ENCODE measurements at regions not wholly inside any gene's neighbourhood (a gene's known extent, or its start where the extent isn't known, plus 50 kb on each side); places are given as distances from the start of the nearest gene placed in this dataset.

- no peak overlapping the region for H3K56ac ChIP-seq (ENCODE audit: low read length)
- H4K8ac ChIP-seq (ENCODE audit: low read depth, low read length) = no peak overlapping the region
- DNase-seq = peak; percentile 31
- no CpG with 5 or more reads among the region's 2 CpGs for WGBS (ENCODE audit: extremely low coverage, insufficient coverage, low lambda C conversion rate)
- no peak overlapping the region for H2BK120ac ChIP-seq (ENCODE audit: low read depth, low read length)
- no peak overlapping the region for H3K27ac ChIP-seq (ENCODE audit: low read depth, low read length)
- H3K79me2 ChIP-seq (ENCODE audit: control insufficient read depth, insufficient read depth, low read length) = no peaks in the 10 kb centered on the region
- no peaks in the 10 kb centered on the region for H3K79me1 ChIP-seq (ENCODE audit: low read length)
- no peak overlapping the region for H3K23ac ChIP-seq (ENCODE audit: low read length)
- no peak overlapping the region for H3K4me3 ChIP-seq (ENCODE audit: low read length)
- no peak overlapping the region for H3K4ac ChIP-seq (ENCODE audit: low read depth, low read length)
- H3K9ac ChIP-seq (ENCODE audit: low read length) = no peak overlapping the region
- H3K27me3 ChIP-seq (ENCODE audit: insufficient read depth, low read length, poor library complexity) = no peaks in the 10 kb centered on the region
- H2AK5ac ChIP-seq (ENCODE audit: low read length) = no peak overlapping the region
- no peak overlapping the region for H2BK5ac ChIP-seq (ENCODE audit: low read length)
- H4K5ac ChIP-seq (ENCODE audit: low read length) = no peak overlapping the region
- no peak overlapping the region for H2BK15ac ChIP-seq (replicated peaks; ENCODE audit: low read depth)
- H3K4me2 ChIP-seq (ENCODE audit: low read length) = no peak overlapping the region
- H3K18ac ChIP-seq (ENCODE audit: low read length) = no peak overlapping the region
- H3K4me1 ChIP-seq (ENCODE audit: control insufficient read depth, low read depth, low read length) = no peaks in the 10 kb centered on the region
- no peaks in the 10 kb centered on the region for H3K36me3 ChIP-seq (ENCODE audit: control insufficient read depth, insufficient read depth, low read length)
Measured at GRCh38 chr1:188599313-188599712, 1770.6 kb downstream of the PLA2G4A start.

DNA sequence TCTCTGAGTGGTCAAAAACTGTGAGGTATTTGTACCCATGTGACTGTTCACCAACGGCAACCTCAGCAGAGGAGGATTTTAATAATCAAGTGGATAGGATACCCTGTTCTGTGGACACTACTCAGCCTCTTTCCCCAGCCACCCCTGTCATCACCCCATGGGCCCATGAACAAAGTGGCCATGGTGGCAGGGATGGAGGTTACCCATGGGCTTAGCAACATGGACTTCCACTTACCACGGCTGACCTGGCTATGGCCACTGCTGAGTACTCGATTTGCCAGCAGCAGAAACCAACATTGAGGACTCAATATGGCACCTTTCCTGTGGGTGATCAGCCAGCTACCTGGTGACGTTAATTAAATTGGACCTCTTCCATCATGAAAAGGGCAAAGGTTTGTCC is 1782.7 kb downstream of the PLA2G4A start:
- H3K4me2 ChIP-seq (ENCODE audit: low read length) = no peak overlapping the region
- no peak overlapping the region for H2BK120ac ChIP-seq (ENCODE audit: low read depth, low read length)
- H3K23ac ChIP-seq (ENCODE audit: low read length) = no peak overlapping the region
- H2BK15ac ChIP-seq (replicated peaks; ENCODE audit: low read depth) = no peak overlapping the region
- no peak overlapping the region for H2AK5ac ChIP-seq (ENCODE audit: low read length)
- WGBS (ENCODE audit: extremely low coverage, insufficient coverage, low lambda C conversion rate) = no CpG with 5 or more reads among the region's 4 CpGs
- no peak for DNase-seq
- no peaks in the 10 kb centered on the region for H3K36me3 ChIP-seq (ENCODE audit: control insufficient read depth, insufficient read depth, low read length)
- H2BK5ac ChIP-seq (ENCODE audit: low read length) = no peak overlapping the region
- H3K79me1 ChIP-seq (ENCODE audit: low read length) = no peaks in the 10 kb centered on the region
- H3K4ac ChIP-seq (ENCODE audit: low read depth, low read length) = no peak overlapping the region
- no peak overlapping the region for H3K9ac ChIP-seq (ENCODE audit: low read length)
- no peak overlapping the region for H4K8ac ChIP-seq (ENCODE audit: low read depth, low read length)
- no peak overlapping the region for H4K5ac ChIP-seq (ENCODE audit: low read length)
- H3K4me3 ChIP-seq (ENCODE audit: low read length) = no peak overlapping the region
- H3K79me2 ChIP-seq (ENCODE audit: control insufficient read depth, insufficient read depth, low read length) = no peaks in the 10 kb centered on the region
- no peaks in the 10 kb centered on the region for H3K27me3 ChIP-seq (ENCODE audit: insufficient read depth, low read length, poor library complexity)
- no peak overlapping the region for H3K18ac ChIP-seq (ENCODE audit: low read length)
- H3K4me1 ChIP-seq (ENCODE audit: control insufficient read depth, low read depth, low read length) = no peaks in the 10 kb centered on the region
- no peak overlapping the region for H3K56ac ChIP-seq (ENCODE audit: low read length)
- H3K27ac ChIP-seq (ENCODE audit: low read depth, low read length) = no peak overlapping the region

DNA sequence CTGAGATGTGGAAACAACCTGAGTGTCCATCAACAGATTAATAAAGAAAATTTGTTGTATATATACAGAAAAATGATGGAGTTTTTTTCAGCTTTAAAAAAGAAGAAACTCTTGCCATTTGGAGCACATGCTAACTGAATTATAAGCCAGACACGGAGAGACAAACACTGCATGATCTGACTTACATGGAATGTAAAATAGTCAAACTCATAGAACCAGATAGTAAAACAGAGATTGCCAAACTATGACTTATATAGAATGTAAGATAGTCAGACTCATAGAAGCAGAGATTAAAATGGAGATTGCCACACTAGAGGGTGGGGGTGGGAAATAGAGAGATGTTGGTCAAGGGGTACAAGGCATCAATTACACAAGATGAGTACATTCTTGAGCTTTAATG is 1786.6 kb downstream of the PLA2G4A start:
- DNase-seq = no peak
- no CpG with 5 or more reads among the region's 1 CpG for WGBS (ENCODE audit: extremely low coverage, insufficient coverage, low lambda C conversion rate)
- Histone ChIP-seq H3K79me2 (ENCODE audit: control insufficient read depth, insufficient read depth, low read length) (no peaks in the 10 kb centered on the region), H3K56ac (ENCODE audit: low read length) (no peak overlapping the region), H3K27me3 (ENCODE audit: insufficient read depth, low read length, poor library complexity) (no peaks in the 10 kb centered on the region), H3K9ac (ENCODE audit: low read length) (no peak overlapping the region), H3K4me3 (ENCODE audit: low read length) (no peak overlapping the region), H4K5ac (ENCODE audit: low read length) (no peak overlapping the region), H2BK120ac (ENCODE audit: low read depth, low read length) (no peak overlapping the region), H3K23ac (ENCODE audit: low read length) (no peak overlapping the region), H3K36me3 (ENCODE audit: control insufficient read depth, insufficient read depth, low read length) (no peaks in the 10 kb centered on the region), H2AK5ac (ENCODE audit: low read length) (no peak overlapping the region), H2BK5ac (ENCODE audit: low read length) (no peak overlapping the region), H3K4me2 (ENCODE audit: low read length) (no peak overlapping the region), H3K27ac (ENCODE audit: low read depth, low read length) (no peak overlapping the region), H3K79me1 (ENCODE audit: low read length) (no peaks in the 10 kb centered on the region), H2BK15ac (replicated peaks; ENCODE audit: low read depth) (no peak overlapping the region), H4K8ac (ENCODE audit: low read depth, low read length) (no peak overlapping the region), H3K4ac (ENCODE audit: low read depth, low read length) (no peak overlapping the region), H3K4me1 (ENCODE audit: control insufficient read depth, low read depth, low read length) (no peaks in the 10 kb centered on the region), H3K18ac (ENCODE audit: low read length) (no peak overlapping the region)

GRCh38 chr1:188620236-188620635 is 1791.5 kb downstream of the PLA2G4A start:
- WGBS (ENCODE audit: extremely low coverage, insufficient coverage, low lambda C conversion rate) = no CpG with 5 or more reads among the region's 4 CpGs
- no peak overlapping the region for H3K56ac ChIP-seq (ENCODE audit: low read length)

GRCh38 chr1:188641566-188642211 is 1812.9 kb downstream of the PLA2G4A start:
- WGBS (ENCODE audit: extremely low coverage, insufficient coverage, low lambda C conversion rate) = no CpG with 5 or more reads among the region's 2 CpGs
- no peaks in the 10 kb centered on the region for H3K79me2 ChIP-seq (ENCODE audit: control insufficient read depth, insufficient read depth, low read length)

More at GRCh38 chr1:188620236-188620635, 1791.5 kb downstream of the PLA2G4A start:
- Histone ChIP-seq H2BK5ac (ENCODE audit: low read length) (no peak overlapping the region), H3K18ac (ENCODE audit: low read length) (no peak overlapping the region), H3K79me1 (ENCODE audit: low read length) (no peaks in the 10 kb centered on the region), H3K23ac (ENCODE audit: low read length) (no peak overlapping the region), H4K5ac (ENCODE audit: low read length) (no peak overlapping the region), H3K27ac (ENCODE audit: low read depth, low read length) (no peak overlapping the region), H3K4me3 (ENCODE audit: low read length) (no peak overlapping the region), H3K79me2 (ENCODE audit: control insufficient read depth, insufficient read depth, low read length) (no peaks in the 10 kb centered on the region), H3K4me1 (ENCODE audit: control insufficient read depth, low read depth, low read length) (no peaks in the 10 kb centered on the region), H3K9ac (ENCODE audit: low read length) (no peak overlapping the region), H2BK15ac (replicated peaks; ENCODE audit: low read depth) (no peak overlapping the region), H3K27me3 (ENCODE audit: insufficient read depth, low read length, poor library complexity) (no peaks in the 10 kb centered on the region), H3K36me3 (ENCODE audit: control insufficient read depth, insufficient read depth, low read length) (no peaks in the 10 kb centered on the region), H2BK120ac (ENCODE audit: low read depth, low read length) (no peak overlapping the region), H2AK5ac (ENCODE audit: low read length) (no peak overlapping the region), H3K4ac (ENCODE audit: low read depth, low read length) (no peak overlapping the region), H4K8ac (ENCODE audit: low read depth, low read length) (no peak overlapping the region), H3K4me2 (ENCODE audit: low read length) (no peak overlapping the region)
- DNase-seq = no peak

GRCh38 chr1:188642704-188643103 is 1814.0 kb downstream of the PLA2G4A start:
- Histone ChIP-seq H3K79me1 (ENCODE audit: low read length) (no peaks in the 10 kb centered on the region), H2BK120ac (ENCODE audit: low read depth, low read length) (no peak overlapping the region), H4K5ac (ENCODE audit: low read length) (no peak overlapping the region), H3K27me3 (ENCODE audit: insufficient read depth, low read length, poor library complexity) (no peaks in the 10 kb centered on the region), H2BK5ac (ENCODE audit: low read length) (no peak overlapping the region), H3K4me1 (ENCODE audit: control insufficient read depth, low read depth, low read length) (no peaks in the 10 kb centered on the region), H3K18ac (ENCODE audit: low read length) (no peak overlapping the region), H3K4me2 (ENCODE audit: low read length) (no peak overlapping the region), H4K8ac (ENCODE audit: low read depth, low read length) (no peak overlapping the region), H3K4me3 (ENCODE audit: low read length) (no peak overlapping the region), H3K56ac (ENCODE audit: low read length) (no peak overlapping the region), H2AK5ac (ENCODE audit: low read length) (no peak overlapping the region), H3K23ac (ENCODE audit: low read length) (no peak overlapping the region), H3K79me2 (ENCODE audit: control insufficient read depth, insufficient read depth, low read length) (no peaks in the 10 kb centered on the region), H3K36me3 (ENCODE audit: control insufficient read depth, insufficient read depth, low read length) (no peaks in the 10 kb centered on the region), H3K4ac (ENCODE audit: low read depth, low read length) (no peak overlapping the region), H3K9ac (ENCODE audit: low read length) (no peak overlapping the region), H2BK15ac (replicated peaks; ENCODE audit: low read depth) (no peak overlapping the region), H3K27ac (ENCODE audit: low read depth, low read length) (no peak overlapping the region)
- WGBS (ENCODE audit: extremely low coverage, insufficient coverage, low lambda C conversion rate) = no CpG with 5 or more reads among the region's 5 CpGs
- no peak for DNase-seq

More at GRCh38 chr1:188641566-188642211, 1812.9 kb downstream of the PLA2G4A start:
- no peak overlapping the region for H2AK5ac ChIP-seq (ENCODE audit: low read length)
- no peak overlapping the region for H3K27ac ChIP-seq (ENCODE audit: low read depth, low read length)
- no peak overlapping the region for H2BK120ac ChIP-seq (ENCODE audit: low read depth, low read length)
- no peak overlapping the region for H2BK15ac ChIP-seq (replicated peaks; ENCODE audit: low read depth)
- no peak overlapping the region for H3K4ac ChIP-seq (ENCODE audit: low read depth, low read length)
- H4K5ac ChIP-seq (ENCODE audit: low read length) = no peak overlapping the region
- no peak overlapping the region for H3K4me2 ChIP-seq (ENCODE audit: low read length)
- no peak overlapping the region for H2BK5ac ChIP-seq (ENCODE audit: low read length)
- no peaks in the 10 kb centered on the region for H3K27me3 ChIP-seq (ENCODE audit: insufficient read depth, low read length, poor library complexity)
- H3K4me1 ChIP-seq (ENCODE audit: control insufficient read depth, low read depth, low read length) = no peaks in the 10 kb centered on the region
- H3K9ac ChIP-seq (ENCODE audit: low read length) = no peak overlapping the region
- no peak for DNase-seq
- H3K56ac ChIP-seq (ENCODE audit: low read length) = no peak overlapping the region
- no peaks in the 10 kb centered on the region for H3K36me3 ChIP-seq (ENCODE audit: control insufficient read depth, insufficient read depth, low read length)
- H3K4me3 ChIP-seq (ENCODE audit: low read length) = no peak overlapping the region
- no peaks in the 10 kb centered on the region for H3K79me1 ChIP-seq (ENCODE audit: low read length)
- H4K8ac ChIP-seq (ENCODE audit: low read depth, low read length) = no peak overlapping the region
- H3K18ac ChIP-seq (ENCODE audit: low read length) = no peak overlapping the region
- no peak overlapping the region for H3K23ac ChIP-seq (ENCODE audit: low read length)
